ENCODE measurements at regions not wholly inside any gene's neighbourhood (a gene's known extent, or its start where the extent isn't known, plus 50 kb on each side); places are given as distances from the start of the nearest gene placed in this dataset.

DNA sequence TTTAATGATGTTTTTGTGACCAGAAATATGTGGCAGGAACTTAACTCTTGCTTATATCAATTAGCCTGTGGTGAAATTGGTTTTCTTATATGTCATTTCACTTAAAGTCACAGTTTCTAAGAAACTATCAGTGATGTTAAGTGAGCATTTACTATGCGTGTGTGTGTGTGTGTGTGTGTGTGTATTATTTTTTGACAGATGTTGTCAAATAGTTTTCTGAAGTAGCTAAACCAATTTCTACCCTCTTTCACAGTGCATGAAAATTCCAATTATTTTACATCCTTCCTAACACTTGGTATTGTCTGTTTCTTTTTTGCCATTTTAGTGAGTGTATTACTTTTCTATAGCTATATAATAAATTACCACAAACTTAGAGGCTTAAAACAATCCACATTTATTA lies 122.1 kb upstream of the CAND1 start:
- DNase-seq (ENCODE audit: low read depth): no peak

GRCh38 chr12:67147447-67147846 lies 121.7 kb upstream of the CAND1 start:
- no peak for DNase-seq (ENCODE audit: low read depth)

DNA sequence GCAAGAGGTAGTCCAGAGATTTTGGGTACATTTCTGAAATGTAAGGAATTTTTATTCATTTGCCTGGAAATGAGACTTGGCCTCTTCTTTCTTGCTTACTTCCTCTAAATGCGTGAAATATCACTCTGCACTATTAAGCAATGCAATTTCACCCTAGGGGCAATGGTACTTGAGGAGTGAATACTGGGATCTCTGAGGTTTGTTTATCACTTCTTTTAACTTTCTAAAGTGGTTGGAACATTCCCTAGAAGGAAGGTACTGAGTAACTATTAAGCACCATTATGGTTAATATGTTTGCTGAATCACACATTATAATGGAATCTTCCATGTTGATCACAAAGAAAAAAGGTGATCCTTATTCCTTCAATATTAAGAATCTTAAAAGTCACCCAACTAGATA lies 120.9 kb upstream of the CAND1 start:
- no peak for DNase-seq (ENCODE audit: low read depth)

DNA sequence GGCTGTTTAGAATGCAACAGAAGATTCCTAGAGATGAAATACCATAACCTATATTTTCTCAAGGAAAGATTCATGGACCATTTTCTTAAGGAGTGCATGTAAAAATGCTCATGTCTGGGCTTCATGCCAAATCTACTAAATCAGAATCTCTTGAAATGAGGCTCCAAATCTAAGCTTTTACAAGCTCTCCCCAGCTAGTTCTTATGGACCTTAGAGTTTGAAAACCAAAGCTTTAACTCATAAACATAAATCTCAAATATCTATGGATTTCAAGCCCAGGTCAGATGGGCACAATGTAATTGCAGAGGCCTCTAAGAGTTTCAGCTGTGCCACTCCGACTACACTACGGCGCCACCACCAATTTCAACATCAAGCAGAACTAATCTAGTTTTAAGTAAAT lies 117.3 kb upstream of the CAND1 start:
- no peak for DNase-seq (ENCODE audit: low read depth)

DNA sequence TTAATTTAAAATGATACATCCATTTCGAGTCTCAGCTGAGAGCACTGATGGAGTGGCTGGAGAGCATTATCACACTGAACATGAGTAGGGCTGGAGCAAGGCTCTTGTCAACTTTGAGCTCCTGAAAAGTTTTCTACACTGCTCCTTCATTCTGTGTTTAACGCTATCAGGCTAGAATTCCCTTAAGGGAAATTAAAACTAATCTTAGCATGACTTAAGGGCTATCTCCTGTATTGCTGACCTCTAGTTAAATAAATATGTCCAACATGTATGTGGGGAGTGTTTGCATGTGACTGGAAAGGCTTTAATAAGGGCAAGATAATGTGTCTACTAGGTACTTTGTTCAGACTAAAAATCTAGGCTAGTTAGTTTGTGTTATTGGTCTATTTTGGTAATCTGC lies 116.7 kb upstream of the CAND1 start:
- no peak for DNase-seq (ENCODE audit: low read depth)

GRCh38 chr12:67154901-67155300 lies 114.3 kb upstream of the CAND1 start:
- no peak for DNase-seq (ENCODE audit: low read depth)

DNA sequence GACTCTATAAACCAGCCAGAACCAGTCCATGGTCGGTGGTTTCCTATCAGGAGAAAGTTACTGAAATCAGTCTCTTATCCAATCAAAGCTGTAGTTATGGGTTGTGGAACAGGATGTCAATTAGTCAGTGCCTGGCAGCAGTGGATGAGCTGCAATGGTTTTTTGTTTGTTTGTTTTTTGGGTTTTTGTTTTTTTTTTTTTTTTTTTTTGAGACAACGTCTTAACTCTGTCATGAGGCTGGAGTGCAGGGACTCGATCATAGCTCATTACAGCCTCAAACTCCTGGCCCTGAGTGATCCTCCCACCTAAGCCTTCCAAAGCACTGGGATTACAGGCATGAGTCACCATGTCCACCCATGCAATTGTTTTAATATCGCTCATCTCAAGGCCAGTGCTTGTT lies 113.3 kb upstream of the CAND1 start:
- DNase-seq (ENCODE audit: low read depth): no peak

DNA sequence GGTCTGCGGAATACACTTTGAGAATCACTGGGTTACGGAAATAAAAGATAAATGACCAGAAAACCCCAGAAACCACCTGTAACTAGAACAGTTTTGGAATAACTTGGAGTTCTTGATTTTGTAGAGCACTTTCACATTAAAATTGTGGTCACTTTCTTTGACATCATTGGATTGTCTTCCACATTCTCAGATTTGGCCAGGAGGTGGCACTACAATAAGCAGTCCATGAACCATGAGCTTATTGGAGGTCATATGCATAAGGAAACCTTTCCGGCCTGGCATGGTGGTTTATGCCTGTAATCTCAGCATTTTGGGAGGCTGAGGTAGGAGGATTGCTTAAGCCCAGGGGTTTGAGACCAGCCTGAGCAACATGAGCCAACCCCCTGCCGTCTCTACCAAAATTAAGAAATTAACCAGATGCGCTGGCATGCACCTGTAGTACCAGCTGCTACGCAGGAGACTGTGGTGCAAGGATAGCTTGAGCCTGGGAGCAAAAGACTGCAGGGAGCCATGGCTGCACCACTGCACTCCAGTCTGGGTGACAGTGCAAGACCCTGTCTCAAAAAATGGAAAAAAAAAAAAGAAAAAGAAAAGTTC lies 107.7 kb upstream of the CAND1 start:
- DNase-seq (ENCODE audit: low read depth): peak; percentile 10

DNA sequence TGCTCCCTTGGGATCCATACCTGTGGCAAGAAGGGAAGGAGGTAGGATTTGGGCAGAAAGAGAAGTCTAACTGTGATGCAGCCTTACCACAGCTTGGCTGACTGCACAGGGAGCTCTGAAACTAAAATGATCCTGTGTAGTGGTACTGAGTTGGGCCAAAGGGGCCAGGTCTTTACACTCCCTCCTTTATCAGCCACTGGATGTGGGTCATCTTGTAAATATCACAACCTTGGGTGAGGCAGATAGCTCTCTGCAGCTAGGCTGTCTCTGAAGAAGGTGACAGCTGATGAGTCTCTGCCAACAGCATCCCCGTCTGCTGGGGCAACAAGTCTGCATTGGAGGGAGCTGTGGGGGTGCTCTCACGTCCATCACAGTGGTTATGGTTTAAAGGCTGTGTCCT lies 95.9 kb upstream of the CAND1 start:
- no peak for DNase-seq (ENCODE audit: low read depth)

DNA sequence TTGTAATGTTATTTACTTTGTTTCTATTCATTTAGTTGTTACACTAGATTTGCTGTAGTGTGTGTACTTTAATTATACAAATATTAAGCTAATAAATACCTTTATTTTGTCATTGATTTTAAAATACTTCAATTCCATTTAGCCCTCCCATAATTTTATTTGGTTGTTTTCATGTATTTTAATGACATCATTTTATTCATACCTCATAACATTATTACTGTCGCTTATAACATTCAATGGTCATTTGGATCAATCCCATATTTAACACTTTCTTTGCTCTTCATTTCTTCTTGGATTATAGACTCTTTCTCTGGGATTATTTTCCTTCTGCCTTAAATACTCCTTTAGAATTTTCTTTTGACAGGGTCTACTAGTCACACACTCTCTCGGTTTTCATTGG lies 86.6 kb upstream of the CAND1 start:
- no peak for DNase-seq (ENCODE audit: low read depth)

DNA sequence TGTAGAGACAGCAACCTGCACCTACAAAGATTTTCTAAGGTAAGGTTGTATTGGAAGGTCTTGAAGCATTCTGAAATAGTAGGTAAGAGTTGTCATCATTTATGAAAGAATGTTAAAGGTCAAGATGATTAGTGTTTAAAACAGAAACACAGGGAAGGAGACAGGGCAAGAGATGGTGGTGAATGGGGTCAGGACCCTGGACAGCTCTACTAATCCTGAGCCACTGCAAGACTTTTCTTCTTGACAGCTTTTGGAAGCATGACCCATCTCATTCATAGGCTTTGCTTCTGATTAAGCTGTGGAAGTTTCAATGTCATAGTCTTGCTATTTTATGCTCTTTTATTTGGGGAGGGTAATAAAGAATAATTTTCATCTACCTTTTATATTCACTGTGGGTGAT lies 75.5 kb upstream of the CAND1 start:
- no peak for DNase-seq (ENCODE audit: low read depth)

DNA sequence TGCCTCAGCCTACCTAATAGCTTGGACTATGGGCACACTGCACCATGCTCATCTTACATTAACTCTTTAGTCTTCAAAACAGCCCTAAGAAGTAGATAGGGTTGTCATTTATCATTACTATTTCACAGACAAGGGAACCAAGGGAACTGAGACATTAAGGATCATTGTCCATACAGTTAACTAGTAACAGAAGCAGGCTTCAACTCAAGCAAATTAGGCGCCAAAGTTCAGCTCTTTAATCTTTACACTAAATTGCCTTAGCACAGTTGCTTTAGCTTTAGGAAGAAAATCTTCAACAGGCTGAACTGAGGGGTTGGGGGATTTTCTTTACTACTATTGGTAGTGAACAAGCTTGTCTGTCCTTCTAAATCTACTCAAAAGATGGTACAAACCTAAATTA lies 68.8 kb upstream of the CAND1 start:
- DNase-seq (ENCODE audit: low read depth): no peak

GRCh38 chr12:67202011-67202677 lies 67.0 kb upstream of the CAND1 start:
- no peak for DNase-seq (ENCODE audit: low read depth)

GRCh38 chr12:67202678-67203012 lies 66.5 kb upstream of the CAND1 start:
- DNase-seq (ENCODE audit: low read depth): no peak

GRCh38 chr12:67208281-67209067 lies 60.7 kb upstream of the CAND1 start:
- no peak for DNase-seq (ENCODE audit: low read depth)

- no peak for DNase-seq (ENCODE audit: low read depth)
Observed at GRCh38 chr12:67211029-67211428, 58.1 kb upstream of the CAND1 start.

DNA sequence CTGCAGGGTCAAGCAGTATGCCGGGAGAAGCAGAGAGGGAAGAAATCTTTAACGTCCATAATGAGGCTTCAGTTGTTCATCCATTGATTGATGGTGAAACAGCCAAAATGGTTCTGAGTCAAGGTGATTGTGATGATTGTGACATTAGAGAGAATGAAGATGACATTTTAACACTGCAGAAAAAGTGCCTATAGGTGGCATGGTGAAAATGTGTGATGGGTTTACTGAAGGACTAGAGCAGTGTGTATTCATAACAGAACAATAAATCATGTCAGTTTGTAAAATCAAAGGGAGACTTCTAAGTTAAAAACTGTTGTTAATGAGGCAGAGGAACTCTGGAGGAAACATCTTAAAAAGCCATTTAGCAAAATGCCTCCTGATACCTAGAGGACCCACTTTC lies 57.7 kb upstream of the CAND1 start:
- DNase-seq (ENCODE audit: low read depth): no peak

DNA sequence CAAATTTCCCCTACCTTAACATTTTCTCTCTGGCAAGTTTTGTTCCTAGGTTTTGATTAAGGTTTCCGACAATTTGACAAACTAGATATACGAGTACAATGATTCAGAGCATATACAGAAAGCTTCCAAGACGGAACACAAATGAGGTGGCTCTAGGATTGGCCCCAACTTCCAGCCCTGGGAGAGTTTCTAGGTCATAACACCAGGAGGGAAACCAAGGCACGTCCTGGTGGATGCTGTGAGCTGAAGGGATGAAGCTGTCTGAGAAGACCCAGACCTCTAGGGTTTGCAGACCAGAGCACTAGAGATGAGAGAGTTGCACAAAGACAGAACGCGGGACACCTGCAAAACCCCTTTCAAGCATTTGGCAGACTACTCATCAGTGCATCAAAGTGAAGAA lies 51.5 kb upstream of the CAND1 start:
- DNase-seq (ENCODE audit: low read depth): no peak
